ENCODE measurements at regions not wholly inside any gene's neighbourhood (a gene's known extent, or its start where the extent isn't known, plus 50 kb on each side); places are given as distances from the start of the nearest gene placed in this dataset.

GRCh38 chr3:61311044-61311443 lies 59.8 kb upstream of the FHIT start:
- no peak for DNase-seq (ENCODE audit: low spot score)
- TF ChIP-seq CTCF (IDR thresholded peaks at IDR 0.05; ENCODE audit: extremely low read depth, insufficient read depth, missing control alignments), result no peak
- in situ Hi-C loops (cut with MboI; ENCODE audit: low pct_unique_long_range_greater_than_20kb, low sequenced_read_pairs, unreplicated experiment), result no loop called here

GRCh38 chr3:61315871-61316270 lies 64.6 kb upstream of the FHIT start:
- in situ Hi-C loops (cut with MboI; ENCODE audit: low pct_unique_long_range_greater_than_20kb, low sequenced_read_pairs, unreplicated experiment), result no loop called here
- TF ChIP-seq CTCF (IDR thresholded peaks at IDR 0.05; ENCODE audit: extremely low read depth, insufficient read depth, missing control alignments), result no peak
- no peak for DNase-seq (ENCODE audit: low spot score)

GRCh38 chr3:61323094-61323493 lies 71.8 kb upstream of the FHIT start:
- no peak for DNase-seq (ENCODE audit: low spot score)
- TF ChIP-seq CTCF (IDR thresholded peaks at IDR 0.05; ENCODE audit: extremely low read depth, insufficient read depth, missing control alignments), result no peak
- in situ Hi-C loops (cut with MboI; ENCODE audit: low pct_unique_long_range_greater_than_20kb, low sequenced_read_pairs, unreplicated experiment), result no loop called here

GRCh38 chr3:61331929-61332552 lies 80.8 kb upstream of the FHIT start:
- TF ChIP-seq CTCF (IDR thresholded peaks at IDR 0.05; ENCODE audit: extremely low read depth, insufficient read depth, missing control alignments), result no peak
- in situ Hi-C loops (cut with MboI; ENCODE audit: low pct_unique_long_range_greater_than_20kb, low sequenced_read_pairs, unreplicated experiment), result no loop called here
- no peak for DNase-seq (ENCODE audit: low spot score)

GRCh38 chr3:61333192-61333961 lies 82.1 kb upstream of the FHIT start:
- TF ChIP-seq CTCF (IDR thresholded peaks at IDR 0.05; ENCODE audit: extremely low read depth, insufficient read depth, missing control alignments), result no peak
- in situ Hi-C loops (cut with MboI; ENCODE audit: low pct_unique_long_range_greater_than_20kb, low sequenced_read_pairs, unreplicated experiment), result no loop called here
- no peak for DNase-seq (ENCODE audit: low spot score)

- in situ Hi-C loops (cut with MboI; ENCODE audit: low pct_unique_long_range_greater_than_20kb, low sequenced_read_pairs, unreplicated experiment), result no loop called here
- TF ChIP-seq CTCF (IDR thresholded peaks at IDR 0.05; ENCODE audit: extremely low read depth, insufficient read depth, missing control alignments), result no peak
- no peak for DNase-seq (ENCODE audit: low spot score)
These were observed 83.5 kb upstream of the FHIT start for GRCh38 chr3:61334783-61335182.
